Tibial nerve (tissue), 4 donors: ENCODE measurements at regions not wholly inside any gene's neighbourhood (a gene's known extent, or its start where the extent isn't known, plus 50 kb on each side); places are given as distances from the start of the nearest gene placed in this dataset.

Source experiments
- DNase-seq, 2 donors: peaks; one replicate each; pipeline ENCODE4 v3.0.0-alpha.2; 2019; ENCODE audit warnings: low spot score in 2 of 2
- H3K27ac ChIP-seq, 4 donors: fragments of 200-600 bp; sonication (generic) in 3 of 4; one replicate each; pipeline ENCODE4 v1.5.1; 2017 to 2019; ENCODE audit warnings: mild to moderate bottlenecking in 1 of 4
- H3K27me3 ChIP-seq, 2 donors: fragments of 200-600 bp; sonication (generic) in 1 of 2; one replicate each; pipeline versions ENCODE4 v1.5.1 to v1.6.0; 2017 to 2019
- H3K36me3 ChIP-seq, 3 donors: fragments of 200-600 bp; sonication (generic); one replicate each; pipeline ENCODE4 v1.5.1; 2018 to 2019
- H3K4me1 ChIP-seq, 4 donors: fragments of 200-600 bp; sonication (generic) in 3 of 4; one replicate each; pipeline ENCODE4 v1.5.1; 2017 to 2019
- H3K4me3 ChIP-seq, 4 donors: fragments of 200-600 bp; sonication (generic) in 3 of 4; one replicate each; pipeline ENCODE4 v1.5.1; 2017 to 2019; ENCODE audit warnings: mild to moderate bottlenecking in 1 of 4, moderate library complexity in 1 of 4
- H3K9me3 ChIP-seq, 4 donors: fragments of 200-600 bp; sonication (generic) in 3 of 4; one replicate each; pipeline ENCODE4 v1.5.1; 2017 to 2019
- CTCF ChIP-seq, 5 experiments: fragments of 200-600 bp in 3 of 5; fragments of 450-650 bp in 2 of 5; sonication (generic) in 3 of 5; IDR thresholded peaks; one replicate each; pipeline ENCODE4 v1.5.1; 2016 to 2019; ENCODE audit warnings: antibody characterized with exemption in 5 of 5, mild to moderate bottlenecking in 3 of 5, moderate library complexity in 2 of 5
- EP300 ChIP-seq, 2 donors: sonication (generic); formaldehyde crosslinking; IDR thresholded peaks; one replicate each; pipeline ENCODE4 v1.6.1; 2017; ENCODE audit warnings: antibody characterized with exemption in 2 of 2, mild to moderate bottlenecking in 1 of 2
- POLR2A ChIP-seq, 2 donors: fragments of 450-650 bp; IDR thresholded peaks; one replicate each; pipeline ENCODE4 v1.6.1; 2017; ENCODE audit warnings: antibody characterized with exemption in 2 of 2, mild to moderate bottlenecking in 2 of 2, moderate library complexity in 2 of 2
- WGBS, 2 donors: methylation state at CpG; one replicate each; pipeline ENCODE4 v1.1.5; 2018; 5-methylcytosine and 5-hydroxymethylcytosine counted together

DNA sequence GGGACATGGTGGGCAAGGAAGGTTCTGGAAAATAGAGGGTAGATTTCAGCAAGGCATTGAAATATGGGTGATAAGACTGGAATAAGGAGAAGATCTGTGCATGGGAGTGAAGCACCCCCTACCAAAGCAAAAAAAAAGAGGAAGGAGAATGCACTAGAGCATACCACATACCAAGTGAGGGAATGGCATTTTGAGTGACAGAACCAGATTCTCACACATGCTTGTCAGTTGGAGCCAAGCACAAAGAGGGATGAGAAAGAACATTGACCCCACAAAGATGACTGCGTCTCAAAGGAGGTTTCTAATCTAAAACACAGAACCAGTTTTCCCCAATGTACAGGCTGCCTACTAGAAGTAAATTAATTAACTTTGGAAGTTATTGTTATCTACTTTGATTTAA lies 140.3 kb upstream of the SMAD1 start:
- Histone ChIP-seq H3K4me1 (peaks cover 0 to 4% (median 0%) of the 10 kb centered on the region in 4 donors), H3K27me3 (no peaks in the 10 kb centered on the region), H3K27ac (no peak overlapping the region), H3K36me3 (no peaks in the 10 kb centered on the region), H3K9me3 (no peaks in the 10 kb centered on the region), H3K4me3 (no peak overlapping the region)
- DNase-seq: no peak
- 82 to 92% methylated on average over 1 of the region's 1 CpG for WGBS, 2 donors
- TF ChIP-seq POLR2A (IDR thresholded peaks at IDR 0.05) (no peak), CTCF (IDR thresholded peaks at IDR 0.05) (no peak), EP300 (IDR thresholded peaks at IDR 0.05) (no peak)

DNA sequence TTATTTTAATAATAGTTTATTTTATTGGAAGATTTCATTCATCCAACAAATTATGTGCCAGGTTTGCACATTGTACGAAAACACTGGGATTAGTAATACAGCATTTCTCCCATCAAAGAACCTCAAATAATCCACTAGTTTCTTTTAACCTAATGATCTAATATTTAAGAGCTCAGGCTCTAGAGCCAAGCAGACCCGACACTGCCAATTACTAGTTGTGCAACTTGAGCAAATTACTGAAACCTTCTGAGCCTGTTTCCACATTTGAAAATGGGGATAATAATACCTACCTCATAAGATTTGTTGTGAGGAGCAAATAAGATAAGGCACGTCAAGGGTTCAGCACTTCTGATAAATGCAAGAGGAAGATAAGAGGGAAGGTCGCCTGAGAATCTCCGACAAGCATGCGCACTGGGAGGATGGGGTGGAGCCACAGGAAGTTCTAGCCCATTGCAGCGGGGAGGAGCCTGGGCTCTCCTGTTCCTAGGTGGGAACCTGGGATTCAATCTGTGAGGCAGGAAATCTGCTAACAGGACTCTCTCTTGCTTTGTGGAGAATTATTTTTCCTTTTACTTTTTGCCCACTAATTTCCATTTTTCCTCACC lies 141.5 kb upstream of the SMAD1 start:
- Histone ChIP-seq H3K27me3 (no peaks in the 10 kb centered on the region), H3K4me1 (peaks cover 0 to 4% (median 0%) of the 10 kb centered on the region in 4 donors), H3K27ac (no peak overlapping the region), H3K4me3 (no peak overlapping the region), H3K9me3 (no peaks in the 10 kb centered on the region), H3K36me3 (no peaks in the 10 kb centered on the region)
- TF ChIP-seq EP300 (IDR thresholded peaks at IDR 0.05) (no peak), CTCF (IDR thresholded peaks at IDR 0.05) (no peak), POLR2A (IDR thresholded peaks at IDR 0.05) (no peak)
- no peak for DNase-seq
- 87% methylated on average over 7 of the region's 7 CpGs for WGBS, 2 donors

DNA sequence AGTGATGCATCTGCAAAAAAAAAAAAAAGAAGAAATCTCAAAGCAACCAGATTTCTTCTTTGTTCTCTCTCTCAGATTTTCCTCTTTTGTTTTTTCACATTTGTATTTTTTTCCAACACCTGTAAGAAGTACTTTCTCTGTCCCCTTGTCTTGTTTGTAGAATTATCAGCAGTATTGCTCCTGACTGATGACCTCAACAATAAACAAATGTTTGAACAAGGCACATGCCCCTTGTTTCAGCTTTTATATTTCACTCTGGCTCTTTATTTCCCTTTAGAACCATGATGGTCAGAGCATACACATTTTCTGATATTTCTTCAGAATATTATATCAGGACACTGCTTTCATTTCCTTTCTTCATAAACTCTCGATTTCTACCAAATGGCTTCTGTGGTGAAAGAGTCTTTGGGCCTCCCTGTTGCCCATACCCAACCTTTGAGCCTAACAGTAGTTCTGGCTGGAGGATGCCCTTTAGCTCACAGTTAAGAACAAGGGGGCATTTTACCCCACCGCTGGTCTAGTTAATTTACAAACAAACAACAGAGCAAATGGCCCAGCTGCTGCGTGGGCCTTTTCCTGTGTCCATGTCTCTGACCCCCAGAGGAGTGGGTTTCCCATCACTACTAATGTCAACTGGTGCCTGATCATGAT lies 142.5 kb upstream of the SMAD1 start:
- WGBS, 2 donors: 57 to 61% methylated on average over 3 of the region's 3 CpGs
- Histone ChIP-seq H3K4me3 (no peak overlapping the region), H3K27ac (no peak overlapping the region), H3K9me3 (no peaks in the 10 kb centered on the region), H3K4me1 (peaks cover 0 to 4% (median 0%) of the 10 kb centered on the region in 4 donors), H3K36me3 (no peaks in the 10 kb centered on the region), H3K27me3 (no peaks in the 10 kb centered on the region)
- DNase-seq: no peak
- TF ChIP-seq POLR2A (IDR thresholded peaks at IDR 0.05) (no peak), EP300 (IDR thresholded peaks at IDR 0.05) (no peak), CTCF (IDR thresholded peaks at IDR 0.05) (no peak)

DNA sequence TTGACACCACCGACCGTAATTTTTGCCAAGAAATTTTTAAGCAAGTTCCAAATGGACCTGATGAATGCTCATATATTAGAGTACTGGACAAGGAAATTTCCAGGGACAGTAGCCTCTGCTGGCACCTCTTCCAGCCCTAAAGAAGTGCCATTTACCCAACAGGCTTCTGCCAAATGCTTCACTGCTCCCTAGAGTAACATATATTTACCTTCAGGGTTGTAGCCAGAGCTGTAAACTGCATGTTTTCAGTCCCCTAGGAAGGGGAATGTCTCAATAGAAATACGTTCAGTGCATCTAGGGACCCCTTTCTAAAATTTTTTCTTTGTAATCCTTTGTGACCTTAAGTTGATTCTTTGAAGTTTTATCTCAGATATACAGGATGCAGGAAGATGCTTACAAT lies 143.1 kb upstream of the SMAD1 start:
- WGBS, 2 donors: 66 to 70% methylated on average over 3 of the region's 3 CpGs
- H3K36me3 ChIP-seq: no peaks in the 10 kb centered on the region
- TF ChIP-seq EP300 (IDR thresholded peaks at IDR 0.05): no peak
- TF ChIP-seq POLR2A (IDR thresholded peaks at IDR 0.05): no peak
- no peak for TF ChIP-seq CTCF (IDR thresholded peaks at IDR 0.05)
- H3K27ac ChIP-seq: no peak overlapping the region
- no peaks in the 10 kb centered on the region for H3K27me3 ChIP-seq
- no peak overlapping the region for H3K4me3 ChIP-seq
- no peaks in the 10 kb centered on the region for H3K9me3 ChIP-seq
- peaks cover 0 to under 1% (median 0%) of the 10 kb centered on the region in 4 donors for H3K4me1 ChIP-seq
- no peak for DNase-seq

- Histone ChIP-seq H3K4me3 (no peak overlapping the region), H3K27me3 (no peaks in the 10 kb centered on the region), H3K36me3 (no peaks in the 10 kb centered on the region), H3K27ac (no peak overlapping the region), H3K9me3 (no peaks in the 10 kb centered on the region), H3K4me1 (no peaks in the 10 kb centered on the region)
- no peak for TF ChIP-seq CTCF (IDR thresholded peaks at IDR 0.05)
- no peak for TF ChIP-seq EP300 (IDR thresholded peaks at IDR 0.05)
- no peak for TF ChIP-seq POLR2A (IDR thresholded peaks at IDR 0.05)
- WGBS, 2 donors: 77 to 89% methylated on average over 2 of the region's 2 CpGs
- no peak for DNase-seq
Measured at GRCh38 chr4:145337391-145337790, 144.3 kb upstream of the SMAD1 start.
